SK-N-SH (cell line): ENCODE measurements at regions not wholly inside any gene's neighbourhood (a gene's known extent, or its start where the extent isn't known, plus 50 kb on each side); places are given as distances from the start of the nearest gene placed in this dataset.

Experiments used
- CTCF ChIP-seq: fragments of 200-600 bp; sonication (generic); IDR thresholded peaks from 2 replicates; pipeline ENCODE4 v1.6.1; 2017; ENCODE audit warnings: antibody characterized with exemption, mild to moderate bottlenecking, moderate library complexity
- EZH2phosphoT487 ChIP-seq: fragments of 200-600 bp; sonication (generic); IDR thresholded peaks from 2 replicates; pipeline ENCODE4 v1.6.1; 2017; ENCODE audit warnings: low read depth, mixed run types, mild to moderate bottlenecking, antibody characterized with exemption, moderate library complexity, borderline replicate concordance
- TAF1 ChIP-seq: IDR thresholded peaks from 2 replicates; pipeline ENCODE4 v1.6.1; 2012; ENCODE audit warnings: low read depth, mild to moderate bottlenecking, low read length, moderate library complexity, borderline replicate concordance

- TF ChIP-seq CTCF (no peak), EZH2phosphoT487 (no peak), TAF1 (no peak)
These were observed 309.2 kb upstream of the SPTLC3 start for GRCh38 chr20:12699374-12700228.
